Esophagus muscularis mucosa (tissue), 3 donors: ENCODE measurements at regions not wholly inside any gene's neighbourhood (a gene's known extent, or its start where the extent isn't known, plus 50 kb on each side); places are given as distances from the start of the nearest gene placed in this dataset.

ENCODE experiments used
- CTCF ChIP-seq, 3 experiments: fragments of 200-600 bp in 2 of 3; fragments of 450-650 bp in 1 of 3; sonication (generic) in 2 of 3; IDR thresholded peaks; one replicate each; pipeline ENCODE4 v1.5.1; 2017 to 2019; ENCODE audit warnings: antibody characterized with exemption in 3 of 3, mild to moderate bottlenecking in 2 of 3, moderate library complexity in 1 of 3
- POLR2AphosphoS5 ChIP-seq, 2 donors: sonication (generic); formaldehyde crosslinking; IDR thresholded peaks; one replicate each; pipeline ENCODE4 v1.6.1; 2017; ENCODE audit warnings: antibody characterized with exemption in 2 of 2

- no peak for TF ChIP-seq POLR2AphosphoS5 (IDR thresholded peaks at IDR 0.05)
- no peak for TF ChIP-seq CTCF (IDR thresholded peaks at IDR 0.05)
Measured at GRCh38 chr11:97966901-97967300, 1053.8 kb upstream of the CNTN5 start.
